Mesenchymal stem cell (in vitro differentiated cells and primary cell): ENCODE measurements at regions not wholly inside any gene's neighbourhood (a gene's known extent, or its start where the extent isn't known, plus 50 kb on each side); places are given as distances from the start of the nearest gene placed in this dataset.

Experiments
- DNase-seq: peaks from one replicate; pipeline ENCODE4 v3.0.0-alpha.2; 2013
- H2AFZ ChIP-seq: one replicate; pipeline ENCODE4 v1.6.1; 2013; ENCODE audit warnings: low read depth, mild to moderate bottlenecking, control low read depth, inconsistent platforms, low read length, moderate library complexity
- H2AK5ac ChIP-seq: 2 replicates; pipeline ENCODE4 v1.6.1; 2013; ENCODE audit warnings: low read length, moderate library complexity, mild to moderate bottlenecking, inconsistent platforms; ENCODE audit not compliant: severe bottlenecking
- H2BK120ac ChIP-seq: one replicate; pipeline ENCODE4 v1.6.1; 2013; ENCODE audit warnings: low read depth, mild to moderate bottlenecking, inconsistent platforms, low read length, moderate library complexity
- H2BK12ac ChIP-seq, 2 experiments: one replicate each; pipeline ENCODE4 v1.6.1; 2013; ENCODE audit warnings: inconsistent platforms in 2 of 2, low read length in 2 of 2, mild to moderate bottlenecking in 2 of 2, moderate library complexity in 2 of 2, control low read depth in 1 of 2
- H2BK15ac ChIP-seq: one replicate; pipeline ENCODE4 v1.6.1; 2013; ENCODE audit warnings: mild to moderate bottlenecking, low read depth, inconsistent platforms; ENCODE audit not compliant: poor library complexity, severe bottlenecking
- H2BK5ac ChIP-seq: 2 replicates; pipeline ENCODE4 v1.6.1; 2013; ENCODE audit warnings: low read depth, mild to moderate bottlenecking, low read length, control low read depth, inconsistent platforms; ENCODE audit not compliant: poor library complexity, severe bottlenecking
- H3K14ac ChIP-seq, 2 experiments: one replicate each; pipeline ENCODE4 v1.6.1; 2013; ENCODE audit warnings: inconsistent platforms in 2 of 2, low read length in 2 of 2, control low read depth in 1 of 2, mild to moderate bottlenecking in 1 of 2, moderate library complexity in 1 of 2
- H3K18ac ChIP-seq, 2 experiments: one replicate each; pipeline ENCODE4 v1.6.1; 2013; ENCODE audit warnings: inconsistent platforms in 2 of 2, low read length in 2 of 2, control low read depth in 1 of 2, low read depth in 1 of 2, mild to moderate bottlenecking in 1 of 2
- H3K23ac ChIP-seq, 2 experiments: one replicate each; pipeline ENCODE4 v1.6.1; 2013; ENCODE audit warnings: inconsistent platforms in 2 of 2, low read length in 2 of 2, mild to moderate bottlenecking in 2 of 2, moderate library complexity in 2 of 2, control low read depth in 1 of 2
- H3K27ac ChIP-seq: 2 replicates; pipeline ENCODE4 v1.5.1; 2013; ENCODE audit warnings: mild to moderate bottlenecking, moderate library complexity, low read length, control low read depth, inconsistent platforms; ENCODE audit not compliant: poor library complexity, severe bottlenecking
- H3K27me3 ChIP-seq, 2 experiments: 2 replicates each; pipeline versions ENCODE4 v1.6.1 to v1.7.0; 2013; ENCODE audit warnings: low read length in 2 of 2, mild to moderate bottlenecking in 2 of 2, moderate library complexity in 2 of 2, control low read depth in 1 of 2, inconsistent platforms in 1 of 2; ENCODE audit not compliant: control insufficient read depth in 1 of 2, insufficient read depth in 1 of 2
- H3K36me3 ChIP-seq, 2 experiments: 2 replicates each; pipeline versions ENCODE4 v1.6.1 to v1.7.0; 2013; ENCODE audit warnings: low read length in 2 of 2, control low read depth in 1 of 2, inconsistent platforms in 1 of 2, low read depth in 1 of 2, mild to moderate bottlenecking in 1 of 2; ENCODE audit not compliant: insufficient read depth in 2 of 2, control insufficient read depth in 1 of 2
- H3K4ac ChIP-seq, 2 experiments: one replicate each; pipeline ENCODE4 v1.6.1; 2013; ENCODE audit warnings: inconsistent platforms in 2 of 2, low read length in 2 of 2, mild to moderate bottlenecking in 2 of 2, moderate library complexity in 2 of 2, control low read depth in 1 of 2, low read depth in 1 of 2
- H3K4me1 ChIP-seq: 2 replicates; pipeline ENCODE4 v1.6.1; 2013; ENCODE audit warnings: low read depth, low read length, control low read depth; ENCODE audit not compliant: control insufficient read depth, insufficient read depth
- H3K4me2 ChIP-seq: 2 replicates; pipeline ENCODE4 v1.6.1; 2013; ENCODE audit warnings: low read length, mild to moderate bottlenecking, inconsistent platforms; ENCODE audit not compliant: poor library complexity, severe bottlenecking
- H3K4me3 ChIP-seq, 2 experiments: 2 replicates each; pipeline versions ENCODE4 v1.5.1 to v1.7.0; 2013; ENCODE audit warnings: low read length in 2 of 2, mild to moderate bottlenecking in 2 of 2, control low read depth in 1 of 2, low read depth in 1 of 2; ENCODE audit not compliant: insufficient read depth in 1 of 2
- H3K79me1 ChIP-seq: replicated peaks from 2 replicates; pipeline ENCODE4 v1.6.1; 2013; ENCODE audit warnings: mild to moderate bottlenecking, control low read depth, low read length, inconsistent platforms; ENCODE audit not compliant: poor library complexity, severe bottlenecking
- H3K9ac ChIP-seq: 2 replicates; pipeline ENCODE4 v1.7.0; 2013; ENCODE audit warnings: mild to moderate bottlenecking, low read length, moderate library complexity
- H3K9me3 ChIP-seq: 2 replicates; pipeline ENCODE4 v1.7.0; 2013; ENCODE audit warnings: mild to moderate bottlenecking, low read length; ENCODE audit not compliant: control insufficient read depth
- H4K8ac ChIP-seq: one replicate; pipeline ENCODE4 v1.6.1; 2013; ENCODE audit warnings: inconsistent platforms, mild to moderate bottlenecking, low read length, moderate library complexity
- H4K91ac ChIP-seq: one replicate; pipeline ENCODE4 v1.6.1; 2013; ENCODE audit warnings: mild to moderate bottlenecking, low read length, inconsistent platforms
- WGBS: methylation state at CpG from one replicate; pipeline ENCODE4 v1.1.7; 2013; ENCODE audit warnings: mixed read lengths; 5-methylcytosine and 5-hydroxymethylcytosine counted together

GRCh38 chr4:138488533-138488932 is 246.4 kb upstream of the SLC7A11 start:
- Histone ChIP-seq H3K4me2 (no peak overlapping the region), H4K91ac (no peak overlapping the region), H3K79me1 (no peaks in the 10 kb centered on the region), H2BK12ac (no peak overlapping the region), H2BK15ac (no peak overlapping the region), H3K36me3 (no peaks in the 10 kb centered on the region), H2BK120ac (no peak overlapping the region), H3K9me3 (no peaks in the 10 kb centered on the region), H2BK5ac (no peak overlapping the region), H3K27ac (no peak overlapping the region), H2AFZ (no peak overlapping the region), H3K14ac (no peak overlapping the region), H3K18ac (no peak overlapping the region), H3K9ac (no peak overlapping the region), H2AK5ac (no peak overlapping the region), H3K4me3 (no peak overlapping the region), H3K23ac (no peak overlapping the region), H4K8ac (no peak overlapping the region), H3K4me1 (no peaks in the 10 kb centered on the region), H3K27me3 (no peaks in the 10 kb centered on the region), H3K4ac (no peak overlapping the region)
- no peak for DNase-seq
- WGBS = 96% methylated on average over 2 of the region's 4 CpGs

- H3K4me1 ChIP-seq = no peaks in the 10 kb centered on the region
- no peak overlapping the region for H3K18ac ChIP-seq
- 84% methylated on average over 4 of the region's 4 CpGs for WGBS
- no peak overlapping the region for H2BK15ac ChIP-seq
- H3K27me3 ChIP-seq = no peaks in the 10 kb centered on the region
- H2BK5ac ChIP-seq = no peak overlapping the region
- no peak overlapping the region for H2AK5ac ChIP-seq
- no peaks in the 10 kb centered on the region for H3K79me1 ChIP-seq
- H3K4me3 ChIP-seq = no peak overlapping the region
- no peaks in the 10 kb centered on the region for H3K9me3 ChIP-seq
- H4K91ac ChIP-seq = no peak overlapping the region
- DNase-seq = no peak
- no peak overlapping the region for H2BK120ac ChIP-seq
- H3K4me2 ChIP-seq = no peak overlapping the region
- no peak overlapping the region for H2AFZ ChIP-seq
- H3K36me3 ChIP-seq = no peaks in the 10 kb centered on the region
- H3K27ac ChIP-seq = no peak overlapping the region
- no peak overlapping the region for H3K9ac ChIP-seq
- no peak overlapping the region for H2BK12ac ChIP-seq
- H4K8ac ChIP-seq = no peak overlapping the region
- H3K4ac ChIP-seq = no peak overlapping the region
- H3K23ac ChIP-seq = no peak overlapping the region
- H3K14ac ChIP-seq = no peak overlapping the region
Observed at GRCh38 chr4:138487670-138488069, 245.5 kb upstream of the SLC7A11 start.

- H3K36me3 ChIP-seq = no peaks in the 10 kb centered on the region
- H3K27ac ChIP-seq = no peak overlapping the region
- no peak overlapping the region for H4K8ac ChIP-seq
- no peak overlapping the region for H4K91ac ChIP-seq
- no peaks in the 10 kb centered on the region for H3K9me3 ChIP-seq
- H3K79me1 ChIP-seq = no peaks in the 10 kb centered on the region
- H2BK12ac ChIP-seq = no peak overlapping the region
- H2BK120ac ChIP-seq = no peak overlapping the region
- H3K4ac ChIP-seq = no peak overlapping the region
- H2BK5ac ChIP-seq = no peak overlapping the region
- no peak overlapping the region for H3K23ac ChIP-seq
- no peaks in the 10 kb centered on the region for H3K27me3 ChIP-seq
- no peak overlapping the region for H3K14ac ChIP-seq
- no peak overlapping the region for H3K18ac ChIP-seq
- H2AK5ac ChIP-seq = no peak overlapping the region
- no peak for DNase-seq
- H3K4me2 ChIP-seq = no peak overlapping the region
- WGBS = no CpG with 5 or more reads among the region's 2 CpGs
- H3K4me1 ChIP-seq = no peaks in the 10 kb centered on the region
- no peak overlapping the region for H3K4me3 ChIP-seq
- no peak overlapping the region for H2AFZ ChIP-seq
- no peak overlapping the region for H3K9ac ChIP-seq
- no peak overlapping the region for H2BK15ac ChIP-seq
Observed at GRCh38 chr4:138487230-138487629, 245.1 kb upstream of the SLC7A11 start.

- H3K9me3 ChIP-seq = peaks cover 3% of the 10 kb centered on the region
- H3K18ac ChIP-seq = no peak overlapping the region
- H4K91ac ChIP-seq = no peak overlapping the region
- no peaks in the 10 kb centered on the region for H3K79me1 ChIP-seq
- H3K36me3 ChIP-seq = no peaks in the 10 kb centered on the region
- no peak overlapping the region for H3K9ac ChIP-seq
- H2AFZ ChIP-seq = no peak overlapping the region
- H3K4me2 ChIP-seq = no peak overlapping the region
- H2BK12ac ChIP-seq = no peak overlapping the region
- no peaks in the 10 kb centered on the region for H3K4me1 ChIP-seq
- no peak overlapping the region for H2BK120ac ChIP-seq
- no peak for DNase-seq
- H3K27me3 ChIP-seq = no peaks in the 10 kb centered on the region
- no peak overlapping the region for H2BK5ac ChIP-seq
- no peak overlapping the region for H3K4ac ChIP-seq
- no peak overlapping the region for H3K4me3 ChIP-seq
- no peak overlapping the region for H4K8ac ChIP-seq
- no peak overlapping the region for H3K14ac ChIP-seq
- no peak overlapping the region for H3K23ac ChIP-seq
- H3K27ac ChIP-seq = no peak overlapping the region
- WGBS = 93% methylated on average over 2 of the region's 3 CpGs
- H2AK5ac ChIP-seq = no peak overlapping the region
- H2BK15ac ChIP-seq = no peak overlapping the region
Observed at GRCh38 chr4:138485498-138485897, 243.3 kb upstream of the SLC7A11 start.
